ENCODE measurements at regions not wholly inside any gene's neighbourhood (a gene's known extent, or its start where the extent isn't known, plus 50 kb on each side); places are given as distances from the start of the nearest gene placed in this dataset.
A peak's percentile ranks its signal among the peaks of the same experiment; 100 is the strongest.

DNA sequence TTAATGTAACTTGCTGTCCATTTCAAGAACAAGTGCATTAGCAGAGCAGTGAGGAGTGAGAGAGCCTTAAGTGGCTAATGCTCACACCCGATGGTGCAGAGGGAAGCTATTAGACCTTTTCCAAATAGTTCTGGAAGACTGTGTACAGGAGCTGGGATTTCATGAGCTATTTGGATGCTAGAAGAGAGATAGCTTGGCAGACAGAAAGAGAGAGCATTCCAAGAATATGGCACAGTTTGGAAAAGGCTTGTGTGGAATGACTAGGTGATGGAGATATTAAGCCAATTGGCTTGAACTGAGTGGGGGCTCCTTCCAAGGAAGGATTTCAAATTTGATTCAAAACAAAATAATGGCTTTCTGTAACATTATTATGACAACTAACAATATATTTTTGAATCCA is 1097.2 kb upstream of the TENM3 start:
- no peak overlapping the region for H4K8ac ChIP-seq (ENCODE audit: low read depth, low read length)
- no peak overlapping the region for H3K18ac ChIP-seq (ENCODE audit: low read length)
- H3K79me2 ChIP-seq (ENCODE audit: control insufficient read depth, insufficient read depth, low read length, poor library complexity) = no peaks in the 10 kb centered on the region
- no peak overlapping the region for H3K23ac ChIP-seq (ENCODE audit: low read length)
- no peak overlapping the region for H3K27ac ChIP-seq (ENCODE audit: low read depth, low read length)
- H2BK5ac ChIP-seq (ENCODE audit: low read depth, low read length, poor library complexity) = no peak overlapping the region
- H2BK120ac ChIP-seq (ENCODE audit: insufficient read depth, low read length, poor library complexity) = no peak overlapping the region
- no peak overlapping the region for H4K12ac ChIP-seq (ENCODE audit: low read depth, low read length)
- no peak overlapping the region for H2AK5ac ChIP-seq (ENCODE audit: low read length)
- WGBS (ENCODE audit: extremely low coverage, insufficient coverage, insufficient read length) = no CpG with 5 or more reads among the region's 1 CpG
- no peak overlapping the region for H3K4me3 ChIP-seq (ENCODE audit: low read depth, low read length)
- no peaks in the 10 kb centered on the region for H3K79me1 ChIP-seq (ENCODE audit: low read length)
- H4K91ac ChIP-seq (ENCODE audit: low read depth, low read length) = no peak overlapping the region
- H2AFZ ChIP-seq (ENCODE audit: insufficient read depth, low read length, poor library complexity) = no peak overlapping the region
- H3K4me2 ChIP-seq (ENCODE audit: low read length) = no peak overlapping the region
- no peaks in the 10 kb centered on the region for H3K4me1 ChIP-seq (ENCODE audit: control insufficient read depth in 1 of 2, insufficient read depth in 2 of 2, low read length in 2 of 2)
- H3K9me3 ChIP-seq (ENCODE audit: insufficient read depth, low read depth, low read length) = peaks cover 2% of the 10 kb centered on the region
- DNase-seq = no peak
- no peak overlapping the region for H3K4ac ChIP-seq (ENCODE audit: low read depth, low read length)
- H3K9ac ChIP-seq (ENCODE audit: low read length) = no peak overlapping the region
- H2BK12ac ChIP-seq (ENCODE audit: low read length) = no peak overlapping the region
- no peak overlapping the region for H3K14ac ChIP-seq (ENCODE audit: low read length)
- no peaks in the 10 kb centered on the region for H3K36me3 ChIP-seq (ENCODE audit: control insufficient read depth in 1 of 2, insufficient read depth in 2 of 2, low read length in 2 of 2)
- H3K27me3 ChIP-seq (ENCODE audit: insufficient read depth, low read length) = no peaks in the 10 kb centered on the region

- WGBS (ENCODE audit: extremely low coverage, insufficient coverage, insufficient read length) = no CpG with 5 or more reads among the region's 13 CpGs
- Histone ChIP-seq H3K4me3 (ENCODE audit: low read depth, low read length) (no peak overlapping the region), H3K79me2 (ENCODE audit: control insufficient read depth, insufficient read depth, low read length, poor library complexity) (no peaks in the 10 kb centered on the region), H3K27ac (ENCODE audit: low read depth, low read length) (no peak overlapping the region), H2BK5ac (ENCODE audit: low read depth, low read length, poor library complexity) (no peak overlapping the region), H3K18ac (ENCODE audit: low read length) (no peak overlapping the region), H3K27me3 (ENCODE audit: insufficient read depth, low read length) (no peaks in the 10 kb centered on the region), H4K91ac (ENCODE audit: low read depth, low read length) (no peak overlapping the region), H2AFZ (ENCODE audit: insufficient read depth, low read length, poor library complexity) (no peak overlapping the region), H3K79me1 (ENCODE audit: low read length) (no peaks in the 10 kb centered on the region), H3K4me2 (ENCODE audit: low read length) (no peak overlapping the region), H3K23ac (ENCODE audit: low read length) (no peak overlapping the region), H2AK5ac (ENCODE audit: low read length) (no peak overlapping the region), H4K8ac (ENCODE audit: low read depth, low read length) (no peak overlapping the region), H3K14ac (ENCODE audit: low read length) (no peak overlapping the region), H3K4ac (ENCODE audit: low read depth, low read length) (no peak overlapping the region), H3K9ac (ENCODE audit: low read length) (no peak overlapping the region), H2BK12ac (ENCODE audit: low read length) (no peak overlapping the region), H2BK120ac (ENCODE audit: insufficient read depth, low read length, poor library complexity) (no peak overlapping the region), H4K12ac (ENCODE audit: low read depth, low read length) (no peak overlapping the region), H3K36me3 (ENCODE audit: control insufficient read depth in 1 of 2, insufficient read depth in 2 of 2, low read length in 2 of 2) (no peaks in the 10 kb centered on the region), H3K4me1 (ENCODE audit: control insufficient read depth in 1 of 2, insufficient read depth in 2 of 2, low read length in 2 of 2) (no peaks in the 10 kb centered on the region), H3K9me3 (ENCODE audit: insufficient read depth, low read depth, low read length) (peaks cover 2% of the 10 kb centered on the region)
- DNase-seq = no peak
These were observed 1095.7 kb upstream of the TENM3 start for GRCh38 chr4:181147416-181147951.

GRCh38 chr4:181148470-181148869 is 1094.7 kb upstream of the TENM3 start:
- H3K4ac ChIP-seq (ENCODE audit: low read depth, low read length) = no peak overlapping the region
- no peaks in the 10 kb centered on the region for H3K36me3 ChIP-seq (ENCODE audit: control insufficient read depth in 1 of 2, insufficient read depth in 2 of 2, low read length in 2 of 2)
- no peak overlapping the region for H3K23ac ChIP-seq (ENCODE audit: low read length)
- no CpG with 5 or more reads among the region's 5 CpGs for WGBS (ENCODE audit: extremely low coverage, insufficient coverage, insufficient read length)
- peaks cover 2% of the 10 kb centered on the region for H3K9me3 ChIP-seq (ENCODE audit: insufficient read depth, low read depth, low read length)
- no peak overlapping the region for H3K4me3 ChIP-seq (ENCODE audit: low read depth, low read length)
- no peak overlapping the region for H2AK5ac ChIP-seq (ENCODE audit: low read length)
- H2BK5ac ChIP-seq (ENCODE audit: low read depth, low read length, poor library complexity) = no peak overlapping the region
- no peaks in the 10 kb centered on the region for H3K79me2 ChIP-seq (ENCODE audit: control insufficient read depth, insufficient read depth, low read length, poor library complexity)
- H3K18ac ChIP-seq (ENCODE audit: low read length) = no peak overlapping the region
- no peak overlapping the region for H3K27ac ChIP-seq (ENCODE audit: low read depth, low read length)
- no peak overlapping the region for H2BK12ac ChIP-seq (ENCODE audit: low read length)
- no peak overlapping the region for H4K91ac ChIP-seq (ENCODE audit: low read depth, low read length)
- no peak for DNase-seq
- no peak overlapping the region for H2AFZ ChIP-seq (ENCODE audit: insufficient read depth, low read length, poor library complexity)
- H3K4me2 ChIP-seq (ENCODE audit: low read length) = no peak overlapping the region
- H3K27me3 ChIP-seq (ENCODE audit: insufficient read depth, low read length) = no peaks in the 10 kb centered on the region
- no peak overlapping the region for H4K12ac ChIP-seq (ENCODE audit: low read depth, low read length)
- H3K4me1 ChIP-seq (ENCODE audit: control insufficient read depth in 1 of 2, insufficient read depth in 2 of 2, low read length in 2 of 2) = no peaks in the 10 kb centered on the region
- H2BK120ac ChIP-seq (ENCODE audit: insufficient read depth, low read length, poor library complexity) = no peak overlapping the region
- H3K9ac ChIP-seq (ENCODE audit: low read length) = peak overlapping the region; percentile 8
- no peaks in the 10 kb centered on the region for H3K79me1 ChIP-seq (ENCODE audit: low read length)
- H3K14ac ChIP-seq (ENCODE audit: low read length) = no peak overlapping the region
- H4K8ac ChIP-seq (ENCODE audit: low read depth, low read length) = no peak overlapping the region

DNA sequence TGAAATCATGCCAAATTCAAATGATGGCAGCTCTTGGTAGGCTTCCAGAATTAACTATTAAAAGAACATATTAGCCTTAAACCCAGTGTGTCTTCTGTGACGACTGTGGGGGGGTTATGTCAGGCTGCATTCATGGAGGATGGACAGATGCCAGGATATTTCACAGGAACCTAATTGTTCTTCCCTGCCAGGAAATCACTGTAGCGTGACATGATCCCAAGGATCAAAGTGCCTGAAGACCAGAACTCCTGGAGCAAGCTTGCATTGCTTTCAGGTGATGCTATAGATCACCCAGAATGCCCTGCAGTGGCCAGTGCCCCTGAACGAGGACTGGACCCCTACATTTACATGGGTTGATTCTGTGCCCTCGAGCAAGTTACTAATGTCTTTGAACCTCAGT is 1093.0 kb upstream of the TENM3 start:
- no peak overlapping the region for H2AFZ ChIP-seq (ENCODE audit: insufficient read depth, low read length, poor library complexity)
- H3K79me2 ChIP-seq (ENCODE audit: control insufficient read depth, insufficient read depth, low read length, poor library complexity) = no peaks in the 10 kb centered on the region
- no peak overlapping the region for H2AK5ac ChIP-seq (ENCODE audit: low read length)
- H3K27ac ChIP-seq (ENCODE audit: low read depth, low read length) = no peak overlapping the region
- no peak overlapping the region for H4K12ac ChIP-seq (ENCODE audit: low read depth, low read length)
- no CpG with 5 or more reads among the region's 4 CpGs for WGBS (ENCODE audit: extremely low coverage, insufficient coverage, insufficient read length)
- peaks cover 2% of the 10 kb centered on the region for H3K9me3 ChIP-seq (ENCODE audit: insufficient read depth, low read depth, low read length)
- H4K8ac ChIP-seq (ENCODE audit: low read depth, low read length) = no peak overlapping the region
- no peak for DNase-seq
- no peaks in the 10 kb centered on the region for H3K79me1 ChIP-seq (ENCODE audit: low read length)
- H3K9ac ChIP-seq (ENCODE audit: low read length) = no peak overlapping the region
- no peaks in the 10 kb centered on the region for H3K36me3 ChIP-seq (ENCODE audit: control insufficient read depth in 1 of 2, insufficient read depth in 2 of 2, low read length in 2 of 2)
- no peaks in the 10 kb centered on the region for H3K27me3 ChIP-seq (ENCODE audit: insufficient read depth, low read length)
- no peak overlapping the region for H3K23ac ChIP-seq (ENCODE audit: low read length)
- no peak overlapping the region for H4K91ac ChIP-seq (ENCODE audit: low read depth, low read length)
- H2BK12ac ChIP-seq (ENCODE audit: low read length) = no peak overlapping the region
- H3K4me2 ChIP-seq (ENCODE audit: low read length) = no peak overlapping the region
- no peak overlapping the region for H2BK120ac ChIP-seq (ENCODE audit: insufficient read depth, low read length, poor library complexity)
- no peak overlapping the region for H3K4me3 ChIP-seq (ENCODE audit: low read depth, low read length)
- no peak overlapping the region for H2BK5ac ChIP-seq (ENCODE audit: low read depth, low read length, poor library complexity)
- no peak overlapping the region for H3K14ac ChIP-seq (ENCODE audit: low read length)
- no peak overlapping the region for H3K18ac ChIP-seq (ENCODE audit: low read length)
- H3K4me1 ChIP-seq (ENCODE audit: control insufficient read depth in 1 of 2, insufficient read depth in 2 of 2, low read length in 2 of 2) = no peaks in the 10 kb centered on the region
- no peak overlapping the region for H3K4ac ChIP-seq (ENCODE audit: low read depth, low read length)
